ENCODE measurements at regions not wholly inside any gene's neighbourhood (a gene's known extent, or its start where the extent isn't known, plus 50 kb on each side); places are given as distances from the start of the nearest gene placed in this dataset.

- DNase-seq (ENCODE audit: low read depth), result peak; percentile 12
- H3K4me3 ChIP-seq (ENCODE audit: low read depth, low read length), result no peak overlapping the region
- no peak for TF ChIP-seq CTCF (IDR thresholded peaks at IDR 0.05; ENCODE audit: low read depth, low read length, missing control alignments)
Measured at GRCh38 chr1:177809819-177810218, 160.0 kb downstream of the SEC16B start.

GRCh38 chr1:177802304-177802703, 167.6 kb downstream of the SEC16B start:
- no peak for TF ChIP-seq CTCF (IDR thresholded peaks at IDR 0.05; ENCODE audit: low read depth, low read length, missing control alignments)
- H3K4me3 ChIP-seq (ENCODE audit: low read depth, low read length), result no peak overlapping the region
- DNase-seq (ENCODE audit: low read depth), result no peak

- no peak for DNase-seq (ENCODE audit: low read depth)
- no peak for TF ChIP-seq CTCF (IDR thresholded peaks at IDR 0.05; ENCODE audit: low read depth, low read length, missing control alignments)
- no peak overlapping the region for H3K4me3 ChIP-seq (ENCODE audit: low read depth, low read length)
Measured at GRCh38 chr1:177801790-177802189, 168.1 kb downstream of the SEC16B start.

- H3K4me3 ChIP-seq (ENCODE audit: low read depth, low read length), result no peak overlapping the region
- DNase-seq (ENCODE audit: low read depth), result no peak
- no peak for TF ChIP-seq CTCF (IDR thresholded peaks at IDR 0.05; ENCODE audit: low read depth, low read length, missing control alignments)
Measured at GRCh38 chr1:177800400-177801088, 169.3 kb downstream of the SEC16B start.

GRCh38 chr1:177799746-177800145, 170.1 kb downstream of the SEC16B start:
- TF ChIP-seq CTCF (IDR thresholded peaks at IDR 0.05; ENCODE audit: low read depth, low read length, missing control alignments), result no peak
- no peak for DNase-seq (ENCODE audit: low read depth)
- no peak overlapping the region for H3K4me3 ChIP-seq (ENCODE audit: low read depth, low read length)

GRCh38 chr1:177798614-177799013, 171.2 kb downstream of the SEC16B start:
- DNase-seq (ENCODE audit: low read depth), result no peak

More at GRCh38 chr1:177798614-177799013, 171.2 kb downstream of the SEC16B start:
- no peak overlapping the region for H3K4me3 ChIP-seq (ENCODE audit: low read depth, low read length)
- TF ChIP-seq CTCF (IDR thresholded peaks at IDR 0.05; ENCODE audit: low read depth, low read length, missing control alignments), result no peak
